ENCODE measurements at regions not wholly inside any gene's neighbourhood (a gene's known extent, or its start where the extent isn't known, plus 50 kb on each side); places are given as distances from the start of the nearest gene placed in this dataset.
"Not testable (repeated sequence)": the region's sequence is repeated elsewhere in the genome, so short reads cannot be mapped to it uniquely, and the experiment has no call there.

DNA sequence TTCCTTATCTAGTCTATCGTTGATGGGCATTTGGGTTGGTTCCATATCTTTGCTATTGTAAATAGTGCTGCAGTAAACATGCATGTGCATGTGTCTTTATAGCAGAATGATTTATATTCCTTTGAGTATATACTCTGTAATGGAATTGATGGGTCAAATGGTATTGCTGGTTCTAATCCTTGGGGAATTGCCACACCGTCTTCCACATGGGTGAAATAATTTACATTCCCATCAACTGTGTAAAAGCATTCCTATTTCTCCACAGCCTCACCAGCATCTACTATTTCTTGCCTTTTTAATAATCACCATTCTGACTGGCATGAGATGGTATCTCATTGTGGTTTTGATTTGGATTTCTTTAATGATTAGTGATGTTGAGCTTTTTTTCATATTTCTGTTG is 430.5 kb upstream of the TMPRSS15 start:
- not testable (repeated sequence) for DNase-seq

DNA sequence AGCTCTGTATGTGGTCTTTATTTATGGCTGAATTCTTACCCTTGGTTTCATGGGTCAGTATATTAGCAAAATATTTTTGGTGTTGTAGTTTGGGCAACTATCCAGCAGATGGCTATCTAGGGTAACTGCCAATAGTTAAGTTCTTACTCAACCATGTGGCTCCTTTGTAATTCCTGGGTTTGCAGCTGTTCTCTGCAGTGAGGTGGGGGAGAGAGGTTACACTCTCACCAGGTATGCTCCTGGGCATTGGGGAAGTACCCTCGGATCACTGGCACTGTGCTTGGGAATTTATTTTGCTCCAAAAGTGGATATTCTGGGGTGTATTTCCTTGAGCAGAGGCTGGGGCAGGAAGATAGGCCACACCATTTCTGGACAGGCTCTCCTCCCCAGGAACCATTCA is 436.7 kb upstream of the TMPRSS15 start:
- no peak for DNase-seq

DNA sequence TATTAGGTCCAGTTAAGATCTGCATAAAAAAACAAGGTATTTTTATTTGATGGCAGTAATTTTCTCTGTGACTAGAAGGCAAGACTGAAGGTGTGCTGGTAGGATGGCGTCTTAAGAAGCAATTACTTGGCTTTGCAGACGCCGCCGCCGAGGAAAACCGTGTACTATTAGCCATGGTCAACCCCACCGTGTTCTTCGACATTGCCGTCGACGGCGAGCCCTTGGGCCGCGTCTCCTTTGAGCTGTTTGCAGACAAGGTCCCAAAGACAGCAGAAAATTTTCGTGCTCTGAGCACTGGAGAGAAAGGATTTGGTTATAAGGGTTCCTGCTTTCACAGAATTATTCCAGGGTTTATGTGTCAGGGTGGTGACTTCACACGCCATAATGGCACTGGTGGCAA is 454.0 kb upstream of the TMPRSS15 start:
- not testable (repeated sequence) for DNase-seq

DNA sequence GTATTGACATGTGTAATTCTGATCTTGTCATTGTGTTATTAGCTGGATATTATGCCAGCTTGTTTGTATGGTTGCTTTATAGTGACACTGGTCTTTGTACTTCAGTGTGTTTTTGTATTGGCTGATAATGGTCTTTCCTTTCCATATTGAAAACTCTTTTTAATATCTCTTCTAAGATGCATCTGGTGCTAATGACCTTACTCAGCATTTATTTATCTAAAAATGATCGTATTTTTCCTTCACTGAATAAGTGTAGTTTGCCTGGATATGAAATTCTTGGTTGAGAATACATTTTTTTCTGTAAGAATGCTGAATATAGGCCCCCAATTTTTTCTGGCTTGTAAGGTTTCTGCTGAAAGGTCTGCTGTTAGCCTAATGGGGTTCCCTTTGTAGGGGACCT is 465.5 kb upstream of the TMPRSS15 start:
- no peak for DNase-seq

DNA sequence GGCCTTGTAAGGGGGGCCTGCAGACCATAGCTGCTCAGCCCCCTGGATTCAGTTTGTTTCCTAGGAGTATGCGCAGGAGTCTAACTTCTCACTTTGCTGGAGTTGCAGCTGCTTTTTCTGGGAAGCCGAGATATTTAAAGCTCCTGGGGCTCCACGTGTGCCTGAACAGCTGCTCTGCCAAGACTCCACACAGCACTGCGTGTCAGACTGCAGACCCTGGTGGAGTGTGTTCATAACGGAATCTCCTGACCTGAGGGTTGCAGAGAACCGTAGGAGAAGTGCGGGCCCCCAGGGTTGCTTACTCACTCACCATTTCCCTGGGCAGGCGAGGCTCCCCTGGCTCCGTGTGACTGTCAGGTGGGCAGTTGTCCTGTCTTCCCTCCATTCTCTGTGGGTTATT is 474.3 kb upstream of the TMPRSS15 start:
- no peak for DNase-seq

DNA sequence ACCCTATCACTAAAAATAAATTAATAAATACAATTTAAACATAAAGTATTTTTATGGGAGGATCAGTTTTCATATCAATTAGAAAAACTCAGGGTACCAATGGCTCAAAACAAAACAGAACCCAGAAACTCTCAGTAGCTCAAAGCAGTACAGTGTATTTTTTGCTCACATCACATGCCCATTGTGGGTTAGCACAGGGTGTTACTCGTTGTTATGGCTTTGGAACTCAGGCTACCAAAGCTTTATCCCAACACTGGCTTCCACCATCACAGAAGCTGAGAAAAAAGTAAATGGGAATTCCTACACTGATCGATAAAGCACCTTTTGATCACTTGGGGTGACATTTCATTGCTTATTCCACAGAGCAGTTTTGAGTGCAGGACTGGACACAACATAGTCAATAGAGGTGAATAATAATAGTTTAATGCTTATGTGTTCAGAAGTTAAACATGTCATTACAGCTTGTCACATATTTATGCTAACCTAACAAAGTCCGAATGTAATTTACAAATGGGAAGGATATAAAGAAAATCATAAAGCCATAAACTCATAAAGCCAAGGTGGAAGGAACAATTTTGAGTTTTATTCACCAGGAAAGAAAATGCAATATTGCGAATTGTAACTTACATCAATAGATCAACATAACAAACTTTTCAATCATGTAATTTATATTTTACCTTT is 484.5 kb upstream of the TMPRSS15 start:
- no peak for DNase-seq

DNA sequence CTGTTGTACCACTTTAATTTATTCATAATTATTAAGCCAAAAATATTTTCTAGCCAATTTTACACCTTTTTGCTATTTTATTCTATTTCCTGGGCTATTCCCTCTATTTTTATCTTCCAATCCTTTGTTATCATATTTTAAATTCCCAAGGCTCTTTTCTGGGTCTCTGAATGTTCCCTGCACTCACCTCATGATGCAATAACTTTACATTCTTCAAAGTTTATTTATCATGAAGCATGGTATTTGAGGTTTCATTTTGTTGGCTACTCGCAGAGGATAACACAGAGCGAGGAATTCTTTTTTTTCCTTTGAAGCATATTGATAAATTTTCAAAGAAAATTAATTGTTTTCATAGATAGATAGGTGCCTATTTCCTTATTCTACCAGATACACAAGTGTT is 489.8 kb upstream of the TMPRSS15 start:
- DNase-seq, result no peak

DNA sequence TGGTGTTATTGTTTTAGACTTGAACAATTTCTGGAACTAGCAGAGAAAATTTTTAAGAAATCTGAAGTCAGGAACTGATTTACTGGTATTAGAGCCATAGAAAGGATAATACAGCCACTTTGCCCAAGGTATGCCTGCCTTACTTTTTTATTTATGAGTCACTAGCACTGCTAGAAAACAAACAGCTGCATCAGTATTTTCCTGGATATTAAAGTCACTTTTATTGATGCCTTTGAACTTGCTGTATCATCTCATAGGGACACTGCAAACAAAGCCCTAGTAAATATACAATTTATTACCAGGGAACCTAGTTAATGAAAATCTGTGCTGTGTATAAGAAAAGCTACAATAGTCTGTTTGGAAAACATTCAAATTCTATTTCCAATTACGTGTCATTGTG is 490.8 kb upstream of the TMPRSS15 start:
- DNase-seq, result no peak

DNA sequence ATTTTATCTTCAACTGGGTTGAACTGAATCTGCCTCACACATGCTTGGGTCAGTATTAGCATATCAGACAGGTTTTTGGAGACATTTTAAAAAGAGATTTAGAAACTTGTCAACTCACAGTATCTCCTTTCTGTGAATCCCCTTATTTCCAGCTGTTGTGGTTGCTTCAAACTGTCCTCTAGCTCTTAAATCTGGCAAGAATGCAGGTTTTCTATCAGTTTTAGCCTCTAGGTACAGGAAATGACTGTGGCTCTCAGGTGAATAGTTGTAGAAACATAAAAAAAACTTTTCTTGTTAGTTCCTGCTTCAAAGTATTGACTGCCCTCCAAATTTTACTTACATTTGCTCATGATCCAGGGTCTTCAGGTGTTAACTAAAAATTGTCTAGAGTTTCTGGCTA is 495.7 kb upstream of the TMPRSS15 start:
- DNase-seq, result no peak

DNA sequence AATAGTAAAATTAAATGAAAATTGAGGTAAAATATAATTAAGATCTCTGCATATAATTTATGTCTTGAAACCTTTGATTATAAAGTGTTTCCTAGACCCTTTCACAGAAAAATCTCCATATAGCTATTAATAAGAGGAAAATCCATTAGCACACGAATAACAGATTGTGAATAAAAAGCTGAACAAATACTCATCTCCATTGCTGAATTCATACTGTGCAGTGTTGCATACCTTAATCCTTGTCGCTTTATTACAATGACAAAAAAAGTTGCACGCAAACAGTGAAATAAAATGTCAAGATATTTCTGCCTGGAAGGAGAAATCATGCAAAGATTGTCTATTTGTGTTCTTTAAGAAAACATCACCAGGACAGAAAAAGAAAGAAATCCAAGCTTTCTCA is 499.1 kb upstream of the TMPRSS15 start:
- DNase-seq, result no peak

DNA sequence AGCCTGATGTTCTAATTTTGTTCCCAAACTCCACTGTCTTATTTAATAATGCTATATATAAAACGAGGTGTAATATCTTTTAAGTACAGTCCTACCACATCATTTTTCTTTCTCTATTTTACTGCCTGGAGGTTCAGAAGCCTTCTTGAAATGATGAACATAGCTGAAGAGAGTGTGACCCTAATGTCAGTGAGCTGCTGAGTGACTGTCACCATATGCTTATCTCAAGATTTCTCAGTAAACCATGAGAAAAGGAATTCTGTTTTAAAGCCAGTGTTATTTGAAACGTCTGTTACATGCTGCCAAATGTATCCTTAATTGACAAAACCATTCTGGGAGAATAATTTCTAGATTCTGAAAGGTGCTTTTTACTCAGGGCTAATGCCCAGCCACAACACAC is 503.5 kb upstream of the TMPRSS15 start:
- no peak for DNase-seq

DNA sequence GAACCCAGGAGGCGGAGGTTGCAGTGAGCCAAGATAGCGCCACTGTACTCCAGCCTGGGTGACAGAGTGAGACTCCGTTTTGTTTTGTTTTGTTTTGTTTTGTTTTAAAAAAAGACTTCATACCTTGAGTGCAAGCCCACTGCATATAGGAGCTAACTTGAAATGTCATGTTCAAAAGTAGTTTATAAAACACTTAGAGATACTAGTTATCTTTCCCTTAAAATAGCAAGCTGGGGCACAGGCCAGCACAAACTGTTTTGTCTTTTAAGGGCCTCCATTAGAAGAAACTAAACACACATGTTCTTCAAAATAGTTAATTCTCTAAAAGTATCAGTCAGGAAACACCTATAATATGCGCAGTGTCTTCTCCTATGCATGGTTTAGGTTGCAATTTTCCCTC is 505.1 kb upstream of the TMPRSS15 start:
- DNase-seq, result no peak

DNA sequence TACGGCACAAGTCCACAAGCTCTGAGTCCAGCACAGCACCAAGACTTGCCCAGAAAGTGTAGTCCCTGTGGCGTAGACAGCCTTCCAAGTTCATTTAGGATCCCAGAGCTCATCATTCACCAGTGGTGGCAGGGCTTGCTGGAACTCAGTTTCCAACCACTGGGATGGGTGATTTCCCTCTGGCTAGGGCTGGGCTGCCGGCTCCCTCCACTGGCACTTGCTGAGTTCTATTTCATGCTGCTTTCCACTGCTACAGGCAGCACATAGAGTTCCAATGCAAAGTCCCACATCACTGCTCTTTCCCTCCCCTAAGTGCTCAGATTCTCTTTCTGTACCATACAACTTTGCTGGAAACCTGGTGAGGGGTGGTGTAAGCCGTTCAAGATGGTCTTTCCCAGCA is 510.3 kb upstream of the TMPRSS15 start:
- DNase-seq, result no peak

DNA sequence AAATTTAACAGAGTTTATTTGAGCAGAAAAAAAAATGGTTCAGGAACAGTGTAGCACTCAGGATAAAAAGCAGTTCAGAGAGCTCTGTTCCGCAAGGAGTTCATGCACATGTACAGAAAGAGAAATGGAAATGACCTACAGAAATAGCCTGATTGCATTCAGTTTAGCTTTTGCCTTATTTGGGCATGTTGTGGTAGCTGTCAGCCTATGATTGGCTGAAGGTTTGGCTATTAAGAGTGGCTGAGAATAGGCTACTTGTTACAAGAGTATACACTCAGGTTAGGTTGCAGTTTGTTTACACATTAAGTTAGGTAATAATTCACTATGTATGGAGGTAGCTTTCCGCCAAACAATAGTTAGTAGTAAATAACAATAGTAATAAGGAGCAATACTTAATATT is 511.0 kb upstream of the TMPRSS15 start:
- DNase-seq, result no peak

DNA sequence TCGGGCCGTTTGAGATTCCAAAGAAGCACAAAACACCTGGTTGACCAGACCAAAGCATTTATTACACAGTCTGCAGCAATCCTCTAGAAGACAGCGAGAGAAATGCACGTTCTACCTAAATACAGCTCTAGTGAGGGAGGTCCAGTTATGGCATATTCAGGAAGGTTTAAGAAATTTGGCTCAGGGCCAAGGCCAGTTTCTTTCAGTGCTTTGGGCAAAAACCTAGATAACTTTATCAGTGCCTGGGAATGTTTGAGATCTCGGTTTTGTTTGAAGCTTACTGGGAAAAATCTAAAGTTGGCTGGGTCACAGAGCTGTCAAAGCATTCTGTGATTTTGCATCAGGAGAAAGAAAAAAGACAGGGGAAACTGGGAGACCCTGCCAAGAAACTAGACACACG is 514.0 kb upstream of the TMPRSS15 start:
- DNase-seq, result no peak

DNA sequence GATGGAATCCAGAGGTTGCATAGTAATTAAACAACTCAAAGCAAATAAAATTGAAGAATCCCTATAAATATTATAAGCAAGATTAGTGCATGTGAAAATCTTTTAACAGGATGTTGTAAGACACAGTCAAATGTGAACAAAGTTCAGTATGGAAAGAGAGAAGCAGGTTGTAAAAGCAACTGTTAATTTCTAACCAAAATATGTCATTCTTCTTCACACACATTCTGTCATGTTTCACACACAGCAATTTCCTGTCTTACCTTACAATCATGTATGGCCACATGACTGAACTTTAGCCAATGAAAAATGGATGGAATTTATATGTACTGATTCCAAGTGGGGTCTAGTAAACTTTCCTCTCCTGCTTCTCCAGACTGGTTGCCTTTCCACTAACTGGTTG is 527.7 kb upstream of the TMPRSS15 start:
- no peak for DNase-seq

DNA sequence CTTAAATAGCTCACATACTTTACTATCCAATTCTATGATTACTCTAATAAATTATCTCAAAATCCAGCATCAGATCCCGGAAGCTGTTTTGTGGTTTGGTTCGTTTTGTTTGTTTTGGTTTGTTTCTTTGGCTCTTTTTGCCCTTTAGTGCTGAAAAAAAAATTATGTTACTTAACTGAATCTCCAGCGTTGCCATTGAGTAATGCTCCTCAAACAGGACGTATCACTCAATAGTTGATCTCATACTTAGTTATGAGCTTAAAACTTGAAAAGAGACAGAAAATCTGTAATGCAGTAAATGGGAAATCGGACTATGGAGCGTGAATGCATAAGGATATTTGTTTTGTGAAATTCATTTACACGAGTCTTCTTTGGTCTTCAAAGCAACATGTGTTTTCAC is 533.8 kb upstream of the TMPRSS15 start:
- no peak for DNase-seq

DNA sequence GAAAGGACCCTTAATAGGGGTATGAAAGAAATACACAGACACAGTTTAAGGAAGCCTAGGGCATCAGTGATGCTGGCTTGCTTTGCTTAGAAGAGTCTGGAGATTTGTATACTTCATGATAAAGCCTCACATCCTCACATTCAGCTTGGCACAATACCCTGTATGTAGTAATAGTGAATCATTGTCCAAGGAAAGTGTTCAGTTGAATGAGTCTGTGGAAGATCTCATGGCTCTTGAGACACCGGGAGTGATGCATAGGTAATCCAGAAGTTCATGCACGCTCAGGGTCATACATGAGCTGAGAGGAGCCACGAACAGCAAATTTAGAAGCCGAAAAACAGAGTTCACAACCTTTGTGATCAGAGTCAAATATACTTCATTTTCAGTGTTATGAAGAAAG is 537.2 kb upstream of the TMPRSS15 start:
- DNase-seq, result no peak

DNA sequence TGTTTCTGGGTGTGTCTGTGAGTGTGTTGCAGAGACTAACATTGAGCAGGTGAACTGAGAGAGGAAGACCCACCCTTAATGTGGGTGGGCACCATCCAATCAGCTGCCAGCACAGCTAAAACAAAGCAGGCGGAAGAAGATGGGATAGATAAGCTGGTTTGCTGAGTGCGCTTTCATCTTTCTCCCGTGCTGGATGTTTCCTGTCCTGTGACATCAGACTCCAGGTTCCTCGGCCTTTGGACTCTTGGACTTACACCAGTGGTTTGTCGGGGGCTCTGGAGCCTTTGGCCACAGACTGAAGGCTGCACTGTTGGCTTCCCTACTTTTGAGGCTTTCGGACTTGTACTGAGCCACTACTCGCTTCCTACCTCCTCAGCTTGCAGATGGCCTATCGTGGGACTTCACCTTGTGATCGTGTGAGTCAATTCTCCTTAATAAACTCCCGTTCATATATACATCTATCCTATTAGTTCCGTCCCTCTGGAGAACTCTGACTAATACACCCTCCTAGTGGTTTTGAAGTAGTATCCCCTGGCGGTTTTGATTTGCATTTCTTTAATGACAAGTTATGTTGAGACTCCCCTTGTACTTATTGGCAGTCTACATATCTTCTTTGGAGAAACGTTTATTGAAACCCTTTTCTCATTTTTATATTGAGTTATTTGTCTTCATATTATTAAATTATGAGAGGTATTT is 546.6 kb upstream of the TMPRSS15 start:
- no peak for DNase-seq

DNA sequence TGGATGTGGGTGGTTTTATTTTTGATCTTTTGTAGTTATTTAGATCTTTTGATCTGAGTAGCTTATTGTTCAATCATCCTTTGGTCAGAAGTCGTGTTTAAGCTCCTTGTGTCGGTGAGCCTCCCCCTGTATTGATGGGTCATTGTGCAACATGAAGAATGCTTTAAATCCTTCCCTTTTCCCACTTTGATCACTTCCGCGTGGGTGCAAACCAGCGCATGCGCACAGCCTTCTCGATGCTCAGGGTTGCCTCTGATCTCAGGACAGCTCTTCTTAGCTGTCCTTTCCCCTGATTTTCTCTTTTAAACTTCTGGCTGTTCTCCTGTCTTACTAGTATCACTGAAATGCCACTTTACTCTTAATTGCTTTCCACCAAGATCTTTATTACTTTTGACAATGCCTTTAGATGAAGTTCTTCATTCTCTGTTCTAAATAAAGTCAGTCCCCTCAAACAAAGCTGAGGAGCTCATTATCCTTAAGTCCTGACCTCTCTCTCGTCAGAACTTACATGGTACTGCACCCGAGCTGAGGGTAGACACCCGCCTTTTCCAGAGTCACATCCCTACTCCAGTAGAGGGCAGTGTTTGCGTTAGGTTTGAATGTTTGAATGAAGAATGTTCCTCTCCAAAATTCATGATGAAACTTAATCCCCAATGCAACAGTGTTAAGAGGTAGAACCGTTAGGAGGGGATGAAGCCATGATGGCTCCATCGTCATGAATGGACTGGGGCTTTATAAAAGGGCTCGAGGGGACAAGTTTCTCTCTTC is 547.9 kb upstream of the TMPRSS15 start:
- no peak for DNase-seq

DNA sequence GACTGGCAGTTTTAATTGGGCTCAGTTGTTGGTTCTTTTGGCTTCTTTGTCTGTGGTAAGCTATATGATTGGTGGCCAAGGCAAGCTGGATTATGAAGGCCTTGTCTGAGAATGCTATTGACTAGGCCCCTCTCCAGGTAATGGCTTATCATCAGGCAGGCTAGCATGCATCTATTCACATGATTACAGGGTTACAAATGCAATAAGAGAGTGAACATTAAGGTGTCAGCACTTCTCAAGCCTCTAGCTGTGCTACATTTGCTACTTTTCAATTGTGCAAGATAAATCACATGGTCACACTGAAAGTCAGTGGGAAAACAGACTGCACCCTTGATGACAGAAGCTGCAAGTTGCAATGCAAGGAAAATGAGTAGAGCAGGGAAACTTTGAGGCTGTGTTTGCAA is 550.9 kb upstream of the TMPRSS15 start:
- DNase-seq, result no peak

DNA sequence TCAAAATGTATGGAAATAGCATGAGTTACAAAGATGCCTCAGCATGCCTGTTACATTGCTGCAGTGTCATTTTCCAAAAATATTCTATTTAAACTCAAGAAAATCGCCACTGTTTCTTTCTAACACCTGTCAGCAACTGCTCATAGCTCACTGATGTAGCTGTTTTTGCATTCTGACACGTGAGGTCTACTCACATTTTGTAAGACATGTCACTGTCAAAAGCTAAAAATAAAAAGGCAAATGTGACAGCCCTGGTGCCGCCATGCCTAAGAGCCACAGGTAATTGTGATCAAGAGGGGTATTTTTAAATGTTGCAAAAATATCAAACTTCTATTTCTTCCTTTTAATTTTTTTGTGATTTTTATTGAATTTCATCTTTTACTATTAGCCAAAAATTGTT is 556.2 kb upstream of the TMPRSS15 start:
- no peak for DNase-seq

DNA sequence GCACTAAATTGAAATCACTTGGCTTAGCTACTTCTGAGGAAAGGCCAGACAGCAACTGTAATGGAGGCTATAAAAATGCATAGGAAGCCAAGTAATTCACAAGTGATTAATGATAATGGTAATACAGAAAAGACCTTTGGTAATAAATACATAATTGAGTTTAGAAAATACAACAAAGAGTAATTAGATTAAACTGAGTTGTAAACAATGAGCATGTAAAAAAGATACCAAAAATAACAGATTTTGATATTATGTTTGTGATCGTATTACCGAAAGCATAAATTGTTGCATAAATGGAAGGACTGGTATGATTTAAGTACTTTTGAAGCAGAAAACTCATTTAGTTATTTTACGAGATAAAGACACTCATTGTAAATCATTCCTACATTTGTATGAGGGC is 556.7 kb upstream of the TMPRSS15 start:
- no peak for DNase-seq

DNA sequence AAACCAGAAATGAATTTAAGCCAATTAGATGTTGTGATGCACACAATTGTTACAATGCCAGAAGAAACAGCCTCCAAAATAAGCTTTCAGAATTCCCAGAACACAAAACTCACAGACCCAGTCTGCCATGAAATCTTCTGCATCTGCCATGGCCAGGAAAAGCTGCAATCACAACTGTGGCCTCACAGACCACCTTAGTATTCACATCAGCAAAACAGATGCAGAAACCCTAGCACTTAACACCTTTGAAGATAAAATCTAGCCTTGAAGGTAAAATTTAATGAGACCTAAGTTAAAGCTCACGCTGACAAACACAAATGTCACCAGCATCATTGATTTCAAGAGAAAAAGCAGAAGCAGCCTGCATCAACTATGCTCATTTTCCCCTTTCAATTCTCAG is 566.8 kb upstream of the TMPRSS15 start:
- DNase-seq, result no peak

All from activated T-cell treated with anti-CD3 and anti-CD28 coated beads, Interleukin-2, amount 50 U/mL, for 48 hours (primary cell).